GM23338 (cell line): ENCODE measurements at regions not wholly inside any gene's neighbourhood (a gene's known extent, or its start where the extent isn't known, plus 50 kb on each side); places are given as distances from the start of the nearest gene placed in this dataset.
A peak's percentile ranks its signal among the peaks of the same experiment; 100 is the strongest.

ENCODE experiments used
- ATAC-seq: fragments of 200-7000 bp; cut with Tn5 transposase; 3 replicates; pipeline ENCODE4 v1.9.1; 2020
- DNase-seq: peaks from one replicate; pipeline ENCODE4 v3.0.0-alpha.2; 2015; ENCODE audit warnings: low spot score
- H2AFZ ChIP-seq: fragments of 200-600 bp; sonication (generic); 2 replicates; pipeline ENCODE4 v1.8.0; 2016; ENCODE audit warnings: antibody characterized with exemption, mild to moderate bottlenecking, moderate library complexity
- H3F3A ChIP-seq: fragments of 200-600 bp; sonication (generic); replicated peaks from 2 replicates; pipeline ENCODE4 v1.8.0; 2017; ENCODE audit warnings: antibody characterized with exemption, mixed run types, low read depth
- H3K27ac ChIP-seq: fragments of 200-600 bp; sonication (generic); 2 replicates; pipeline ENCODE4 v1.6.1; 2016; ENCODE audit warnings: low read depth
- H3K27me3 ChIP-seq: fragments of 200-600 bp; sonication (generic); 2 replicates; pipeline ENCODE4 v1.8.0; 2016; ENCODE audit warnings: mild to moderate bottlenecking, mixed run types, moderate library complexity; ENCODE audit not compliant: insufficient read depth
- H3K36me3 ChIP-seq: fragments of 200-600 bp; sonication (generic); 2 replicates; pipeline ENCODE4 v1.8.0; 2016; ENCODE audit warnings: mild to moderate bottlenecking; ENCODE audit not compliant: insufficient read depth
- H3K4me1 ChIP-seq: fragments of 200-600 bp; sonication (generic); 2 replicates; pipeline ENCODE4 v1.8.0; 2016; ENCODE audit warnings: mild to moderate bottlenecking, moderate library complexity; ENCODE audit not compliant: insufficient read depth
- H3K4me2 ChIP-seq: fragments of 200-600 bp; sonication (generic); 2 replicates; pipeline ENCODE4 v1.7.1; 2017; ENCODE audit warnings: mixed run types
- H3K4me3 ChIP-seq: fragments of 200-600 bp; sonication (generic); 2 replicates; pipeline ENCODE4 v1.6.1; 2016; ENCODE audit warnings: mixed run types
- H3K79me2 ChIP-seq: fragments of 200-600 bp; sonication (generic); replicated peaks from 2 replicates; pipeline ENCODE4 v1.8.0; 2017; ENCODE audit warnings: mild to moderate bottlenecking; ENCODE audit not compliant: insufficient read depth
- H3K9me2 ChIP-seq: fragments of 200-600 bp; sonication (generic); 2 replicates; pipeline ENCODE4 v1.8.0; 2017; ENCODE audit not compliant: insufficient read depth
- H4K20me1 ChIP-seq: fragments of 200-600 bp; sonication (generic); replicated peaks from 2 replicates; pipeline ENCODE4 v1.8.0; 2017; ENCODE audit warnings: mild to moderate bottlenecking; ENCODE audit not compliant: insufficient read depth
- H3K27ac Mint-ChIP-seq: 2 replicates; pipeline ENCODE4 v1.8.0; 2020; ENCODE audit warnings: inconsistent platforms, mild to moderate bottlenecking, moderate library complexity, mixed read lengths
- H3K27me3 Mint-ChIP-seq: 3 replicates; pipeline ENCODE4 v1.8.0; 2022; ENCODE audit warnings: low read depth, mild to moderate bottlenecking, moderate library complexity, mixed read lengths, inconsistent platforms; ENCODE audit not compliant: insufficient read depth, poor library complexity
- H3K36me3 Mint-ChIP-seq: 3 replicates; pipeline ENCODE4 v1.8.0; 2021; ENCODE audit warnings: low read depth, mild to moderate bottlenecking, inconsistent platforms, moderate library complexity, mixed read lengths
- H3K4me1 Mint-ChIP-seq: 3 replicates; pipeline ENCODE4 v1.8.0; 2020; ENCODE audit warnings: mild to moderate bottlenecking, inconsistent platforms, mixed read lengths
- H3K4me3 Mint-ChIP-seq: 3 replicates; pipeline ENCODE4 v1.8.0; 2021; ENCODE audit warnings: moderate library complexity, mild to moderate bottlenecking, inconsistent platforms, mixed read lengths
- H3K9me3 Mint-ChIP-seq: 3 replicates; pipeline ENCODE4 v1.8.0; 2020; ENCODE audit warnings: moderate library complexity, mild to moderate bottlenecking, inconsistent platforms, mixed read lengths
- CTCF ChIP-seq, 2 experiments: fragments of 200-600 bp in 1 of 2; sonication (generic) in 1 of 2; conservative IDR thresholded peaks; 2 replicates each; pipeline versions ENCODE4 v1.5.1 to v1.6.1; 2016 to 2017; ENCODE audit warnings: antibody characterized with exemption in 2 of 2, low read depth in 2 of 2, mild to moderate bottlenecking in 2 of 2, moderate library complexity in 1 of 2
- EZH2 ChIP-seq: fragments of 200-600 bp; sonication (generic); IDR thresholded peaks from one replicate; pipeline ENCODE4 v1.8.0; 2017; ENCODE audit warnings: antibody characterized with exemption, mild to moderate bottlenecking, low read depth; ENCODE audit not compliant: unreplicated experiment
- EZH2phosphoT487 ChIP-seq: fragments of 200-600 bp; sonication (generic); IDR thresholded peaks from one replicate; pipeline ENCODE4 v1.8.1; 2018; ENCODE audit warnings: antibody characterized with exemption; ENCODE audit not compliant: unreplicated experiment
- NANOG ChIP-seq: IDR thresholded peaks from 2 replicates; pipeline ENCODE4 v1.6.1; 2016; ENCODE audit warnings: antibody characterized with exemption, borderline replicate concordance
- ZNF114 ChIP-seq: fragments of 250-450 bp; sonication (Bioruptor Pico); IDR thresholded peaks from 2 replicates; pipeline ENCODE4 v1.5.0; 2020; ENCODE audit warnings: mild to moderate bottlenecking, moderate library complexity
- ZNF462 ChIP-seq: fragments of 250-450 bp; sonication (Bioruptor Pico); IDR thresholded peaks from 2 replicates; pipeline ENCODE4 v1.5.0; 2020; ENCODE audit warnings: mild to moderate bottlenecking, moderate library complexity
- TF ChIP-seq, protein P1 (sequence below): IDR thresholded peaks from 2 replicates; pipeline ENCODE4 v1.6.1; 2016; ENCODE audit warnings: antibody characterized with exemption

DNA sequence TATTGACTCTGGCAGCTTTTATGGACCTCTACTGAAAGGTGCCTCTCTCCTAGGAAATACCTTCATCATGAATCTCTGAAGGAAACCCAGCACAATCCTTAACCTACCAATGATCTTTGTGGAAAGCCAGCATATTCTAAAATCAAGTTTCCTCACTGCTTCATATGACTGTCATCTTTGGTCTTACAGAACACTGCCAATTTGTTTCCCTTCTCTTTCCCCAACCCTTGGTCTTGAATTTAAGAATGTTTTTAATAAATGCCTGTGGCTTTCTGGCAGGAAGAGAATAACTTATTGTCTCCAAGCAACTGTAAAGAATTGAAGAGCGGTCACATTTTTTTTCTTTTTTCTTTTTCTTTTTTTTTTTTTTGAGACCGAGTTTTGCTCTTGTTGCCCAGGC lies 427.6 kb downstream of the IPO8 start:
- H3K4me3 ChIP-seq: no peak overlapping the region
- H3K27ac Mint-ChIP-seq: no peak overlapping the region
- H3K79me2 ChIP-seq: no peaks in the 10 kb centered on the region
- no peak overlapping the region for H3K27ac ChIP-seq
- no peaks in the 10 kb centered on the region for H3F3A ChIP-seq
- H3K4me1 Mint-ChIP-seq: no peaks in the 10 kb centered on the region
- H3K4me3 Mint-ChIP-seq: no peak overlapping the region
- H3K36me3 ChIP-seq: no peaks in the 10 kb centered on the region
- H4K20me1 ChIP-seq: no peaks in the 10 kb centered on the region
- 0 out of 2 replicates have a peak, but pooled peaks cover 7% of the 10 kb centered on the region for H3K9me2 ChIP-seq
- H3K36me3 Mint-ChIP-seq: peaks cover 10% of the 10 kb centered on the region; the same call in 2 of the 3 replicates
- H3K27me3 ChIP-seq: no peaks in the 10 kb centered on the region
- no peak for TF ChIP-seq ZNF462
- TF ChIP-seq, protein P1, sequence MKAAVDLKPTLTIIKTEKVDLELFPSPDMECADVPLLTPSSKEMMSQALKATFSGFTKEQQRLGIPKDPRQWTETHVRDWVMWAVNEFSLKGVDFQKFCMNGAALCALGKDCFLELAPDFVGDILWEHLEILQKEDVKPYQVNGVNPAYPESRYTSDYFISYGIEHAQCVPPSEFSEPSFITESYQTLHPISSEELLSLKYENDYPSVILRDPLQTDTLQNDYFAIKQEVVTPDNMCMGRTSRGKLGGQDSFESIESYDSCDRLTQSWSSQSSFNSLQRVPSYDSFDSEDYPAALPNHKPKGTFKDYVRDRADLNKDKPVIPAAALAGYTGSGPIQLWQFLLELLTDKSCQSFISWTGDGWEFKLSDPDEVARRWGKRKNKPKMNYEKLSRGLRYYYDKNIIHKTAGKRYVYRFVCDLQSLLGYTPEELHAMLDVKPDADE: no peak
- no peak for TF ChIP-seq EZH2
- no peak for TF ChIP-seq EZH2phosphoT487
- H3K4me1 ChIP-seq: no peaks in the 10 kb centered on the region
- peaks cover 18% of the 10 kb centered on the region for H3K9me3 Mint-ChIP-seq
- no peak for DNase-seq
- 0 out of 2 replicates have a peak overlapping the region, but pooled peaks have one; percentile 23 for H2AFZ ChIP-seq
- ATAC-seq: no peak
- no peaks in the 10 kb centered on the region for H3K27me3 Mint-ChIP-seq
- H3K4me2 ChIP-seq: no peak overlapping the region

GRCh38 chr12:30263434-30263833 lies 432.2 kb downstream of the IPO8 start:
- H3K9me2 ChIP-seq: 0 out of 2 replicates have a peak, but pooled peaks cover 7% of the 10 kb centered on the region
- no peak for ATAC-seq
- H3K4me2 ChIP-seq: no peak overlapping the region
- no peaks in the 10 kb centered on the region for H3K79me2 ChIP-seq
- Mint-ChIP-seq H3K4me1 (no peaks in the 10 kb centered on the region), H3K27ac (no peak overlapping the region), H3K9me3 (no peaks in the 10 kb centered on the region), H3K36me3 (no peaks in the 10 kb centered on the region), H3K27me3 (no peaks in the 10 kb centered on the region), H3K4me3 (no peak overlapping the region)
- H4K20me1 ChIP-seq: no peaks in the 10 kb centered on the region
- no peaks in the 10 kb centered on the region for H3K4me1 ChIP-seq
- no peaks in the 10 kb centered on the region for H3K27me3 ChIP-seq
- H2AFZ ChIP-seq: no peak overlapping the region
- H3F3A ChIP-seq: no peaks in the 10 kb centered on the region
- TF ChIP-seq ZNF114 (CRISPR knock-in tag) (no peak), NANOG (no peak), CTCF (conservative IDR thresholded peaks at IDR 0.05; ENCODE audit: low read depth in 2 of 2) (no peak)
- no peaks in the 10 kb centered on the region for H3K36me3 ChIP-seq
- H3K27ac ChIP-seq: no peak overlapping the region
- no peak overlapping the region for H3K4me3 ChIP-seq
- DNase-seq: no peak
